ENCODE measurements at regions not wholly inside any gene's neighbourhood (a gene's known extent, or its start where the extent isn't known, plus 50 kb on each side); places are given as distances from the start of the nearest gene placed in this dataset.

- Histone ChIP-seq H3K27ac (ENCODE audit: low read depth, low read length, poor library complexity, severe bottlenecking) (no peak overlapping the region), H3K9me2 (ENCODE audit: low read depth, low read length) (no peaks in the 10 kb centered on the region)
- TF ChIP-seq, protein P1, sequence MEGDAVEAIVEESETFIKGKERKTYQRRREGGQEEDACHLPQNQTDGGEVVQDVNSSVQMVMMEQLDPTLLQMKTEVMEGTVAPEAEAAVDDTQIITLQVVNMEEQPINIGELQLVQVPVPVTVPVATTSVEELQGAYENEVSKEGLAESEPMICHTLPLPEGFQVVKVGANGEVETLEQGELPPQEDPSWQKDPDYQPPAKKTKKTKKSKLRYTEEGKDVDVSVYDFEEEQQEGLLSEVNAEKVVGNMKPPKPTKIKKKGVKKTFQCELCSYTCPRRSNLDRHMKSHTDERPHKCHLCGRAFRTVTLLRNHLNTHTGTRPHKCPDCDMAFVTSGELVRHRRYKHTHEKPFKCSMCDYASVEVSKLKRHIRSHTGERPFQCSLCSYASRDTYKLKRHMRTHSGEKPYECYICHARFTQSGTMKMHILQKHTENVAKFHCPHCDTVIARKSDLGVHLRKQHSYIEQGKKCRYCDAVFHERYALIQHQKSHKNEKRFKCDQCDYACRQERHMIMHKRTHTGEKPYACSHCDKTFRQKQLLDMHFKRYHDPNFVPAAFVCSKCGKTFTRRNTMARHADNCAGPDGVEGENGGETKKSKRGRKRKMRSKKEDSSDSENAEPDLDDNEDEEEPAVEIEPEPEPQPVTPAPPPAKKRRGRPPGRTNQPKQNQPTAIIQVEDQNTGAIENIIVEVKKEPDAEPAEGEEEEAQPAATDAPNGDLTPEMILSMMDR (IDR thresholded peaks at IDR 0.05; ENCODE audit: low read length) = no peak
- no peak for TF ChIP-seq EZH2 (IDR thresholded peaks at IDR 0.05; ENCODE audit: borderline replicate concordance, low read length)
These were observed 488.8 kb upstream of the MGMT start for GRCh38 chr10:128978211-128978610.

GRCh38 chr10:128979405-128979804 lies 487.6 kb upstream of the MGMT start:
- no peaks in the 10 kb centered on the region for H3K36me3 ChIP-seq (ENCODE audit: insufficient read depth, low read length)
- H3K4me3 ChIP-seq (ENCODE audit: low read depth, low read length, poor library complexity, severe bottlenecking) = no peak overlapping the region
- H3K4me2 ChIP-seq (ENCODE audit: low read length) = no peak overlapping the region
- TF ChIP-seq, protein P1 (IDR thresholded peaks at IDR 0.05; ENCODE audit: low read length) = no peak
- TF ChIP-seq EZH2 (IDR thresholded peaks at IDR 0.05; ENCODE audit: borderline replicate concordance, low read length) = no peak
- no peaks in the 10 kb centered on the region for H3F3A ChIP-seq (ENCODE audit: insufficient read depth, low read length)
- no peak overlapping the region for H3K27ac ChIP-seq (ENCODE audit: low read depth, low read length, poor library complexity, severe bottlenecking)
- no peak overlapping the region for H2AFZ ChIP-seq (ENCODE audit: low read length)
- H3K9me3 ChIP-seq (ENCODE audit: low read length) = no peaks in the 10 kb centered on the region
- no peak overlapping the region for H3K9ac ChIP-seq (ENCODE audit: low read length)
- no peaks in the 10 kb centered on the region for H3K4me1 ChIP-seq (ENCODE audit: insufficient read depth, low read length, severe bottlenecking)
- no peaks in the 10 kb centered on the region for H3K27me3 ChIP-seq (ENCODE audit: insufficient read depth, low read length)
- H4K20me1 ChIP-seq (ENCODE audit: insufficient read depth, low read length) = no peaks in the 10 kb centered on the region
- no peaks in the 10 kb centered on the region for H3K9me2 ChIP-seq (ENCODE audit: low read depth, low read length)
- no peaks in the 10 kb centered on the region for H3K79me2 ChIP-seq (ENCODE audit: insufficient read depth, low read length)

More at GRCh38 chr10:128978211-128978610, 488.8 kb upstream of the MGMT start:
- no peaks in the 10 kb centered on the region for H4K20me1 ChIP-seq (ENCODE audit: insufficient read depth, low read length)
- H2AFZ ChIP-seq (ENCODE audit: low read length) = no peak overlapping the region
- no peaks in the 10 kb centered on the region for H3K36me3 ChIP-seq (ENCODE audit: insufficient read depth, low read length)
- no peak overlapping the region for H3K4me3 ChIP-seq (ENCODE audit: low read depth, low read length, poor library complexity, severe bottlenecking)
- no peaks in the 10 kb centered on the region for H3K27me3 ChIP-seq (ENCODE audit: insufficient read depth, low read length)
- H3F3A ChIP-seq (ENCODE audit: insufficient read depth, low read length) = no peaks in the 10 kb centered on the region
- no peaks in the 10 kb centered on the region for H3K4me1 ChIP-seq (ENCODE audit: insufficient read depth, low read length, severe bottlenecking)
- no peak overlapping the region for H3K9ac ChIP-seq (ENCODE audit: low read length)
- no peaks in the 10 kb centered on the region for H3K9me3 ChIP-seq (ENCODE audit: low read length)
- no peak overlapping the region for H3K4me2 ChIP-seq (ENCODE audit: low read length)
- H3K79me2 ChIP-seq (ENCODE audit: insufficient read depth, low read length) = no peaks in the 10 kb centered on the region

DNA sequence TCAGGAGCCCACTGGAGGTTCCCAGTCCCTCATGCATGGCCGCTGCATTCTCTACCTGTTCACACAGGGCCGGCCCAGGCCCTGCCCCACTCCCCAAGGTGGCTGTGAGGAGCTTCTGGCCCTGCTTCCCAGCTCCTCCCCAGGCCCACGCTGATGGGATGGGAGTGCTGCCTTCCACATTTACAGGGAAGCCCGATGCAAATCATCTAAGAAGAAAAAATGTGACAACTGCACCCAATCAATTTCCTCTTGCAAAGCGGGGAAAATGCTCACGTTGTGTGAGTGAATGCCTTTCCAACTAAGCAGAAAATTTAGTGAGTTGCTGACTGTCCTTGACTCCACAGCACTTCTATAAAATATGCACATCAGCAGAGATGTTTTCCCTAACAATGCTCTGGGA lies 485.8 kb upstream of the MGMT start:
- Histone ChIP-seq H3K9ac (ENCODE audit: low read length) (no peak overlapping the region), H2AFZ (ENCODE audit: low read length) (no peak overlapping the region), H3K79me2 (ENCODE audit: insufficient read depth, low read length) (no peaks in the 10 kb centered on the region), H3K27ac (ENCODE audit: low read depth, low read length, poor library complexity, severe bottlenecking) (no peak overlapping the region), H3K4me1 (ENCODE audit: insufficient read depth, low read length, severe bottlenecking) (no peaks in the 10 kb centered on the region), H4K20me1 (ENCODE audit: insufficient read depth, low read length) (no peaks in the 10 kb centered on the region), H3K4me2 (ENCODE audit: low read length) (no peak overlapping the region), H3K4me3 (ENCODE audit: low read depth, low read length, poor library complexity, severe bottlenecking) (no peak overlapping the region), H3K9me2 (ENCODE audit: low read depth, low read length) (no peaks in the 10 kb centered on the region), H3K9me3 (ENCODE audit: low read length) (no peaks in the 10 kb centered on the region), H3K27me3 (ENCODE audit: insufficient read depth, low read length) (peaks cover 4% of the 10 kb centered on the region; the same call in 1 of the 2 replicates), H3K36me3 (ENCODE audit: insufficient read depth, low read length) (no peaks in the 10 kb centered on the region), H3F3A (ENCODE audit: insufficient read depth, low read length) (no peaks in the 10 kb centered on the region)
- TF ChIP-seq, protein P1 (IDR thresholded peaks at IDR 0.05; ENCODE audit: low read length) = no peak
- TF ChIP-seq EZH2 (IDR thresholded peaks at IDR 0.05; ENCODE audit: borderline replicate concordance, low read length) = no peak
